GM18909 (cell line): ENCODE measurements at regions not wholly inside any gene's neighbourhood (a gene's known extent, or its start where the extent isn't known, plus 50 kb on each side); places are given as distances from the start of the nearest gene placed in this dataset.

Source experiments
- ATAC-seq: cut with Tn5 transposase; IDR thresholded peaks from one replicate; pipeline ENCODE4 v1.9.1; 2021; ENCODE audit warnings: mild to moderate bottlenecking; ENCODE audit not compliant: unreplicated experiment, poor library complexity

DNA sequence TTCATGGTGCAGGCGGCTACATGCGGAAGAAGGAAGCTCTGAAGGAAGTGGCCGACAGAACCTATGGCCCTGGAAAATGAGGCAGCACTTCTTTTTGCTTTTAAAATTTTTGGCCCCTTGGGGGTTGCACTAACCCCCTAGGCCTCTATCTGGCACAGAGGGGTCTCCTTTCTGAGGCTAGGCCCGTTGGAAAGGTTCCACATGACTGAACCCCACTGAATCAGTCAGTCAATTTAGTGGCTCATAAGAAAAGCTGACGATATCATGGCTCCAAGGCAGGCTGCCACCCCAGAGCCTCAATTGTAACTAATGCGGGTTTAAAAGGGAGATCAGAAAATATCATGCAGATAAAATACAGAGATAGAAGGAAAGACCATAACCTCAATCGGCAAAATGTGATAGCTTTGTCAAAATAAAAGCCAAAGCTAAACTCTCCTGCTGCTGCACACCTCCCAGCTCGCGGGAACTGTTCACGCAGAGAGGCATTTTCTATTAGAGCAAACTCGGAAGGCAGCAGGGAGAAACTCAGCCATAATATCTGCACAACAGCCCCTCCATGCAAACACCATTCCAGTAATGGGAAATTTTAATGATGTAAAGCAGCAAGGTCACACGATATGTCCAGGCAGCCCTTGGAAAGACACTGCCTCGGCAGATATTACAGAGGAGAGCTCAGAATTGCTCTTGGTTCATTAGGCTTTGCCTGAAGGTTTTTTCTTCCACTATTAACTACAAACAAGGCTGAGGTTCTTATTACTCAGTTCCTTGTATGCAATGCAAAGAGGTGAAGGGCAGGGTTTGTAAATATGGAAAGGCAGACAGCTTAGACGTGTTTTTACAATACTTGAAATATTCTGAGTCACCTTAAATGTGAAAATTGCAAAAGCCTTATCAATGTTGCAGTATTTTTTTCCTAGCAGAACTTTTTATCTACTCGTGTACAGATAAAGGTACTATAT is 200.4 kb upstream of the PMFBP1 start:
- ATAC-seq, result no peak

DNA sequence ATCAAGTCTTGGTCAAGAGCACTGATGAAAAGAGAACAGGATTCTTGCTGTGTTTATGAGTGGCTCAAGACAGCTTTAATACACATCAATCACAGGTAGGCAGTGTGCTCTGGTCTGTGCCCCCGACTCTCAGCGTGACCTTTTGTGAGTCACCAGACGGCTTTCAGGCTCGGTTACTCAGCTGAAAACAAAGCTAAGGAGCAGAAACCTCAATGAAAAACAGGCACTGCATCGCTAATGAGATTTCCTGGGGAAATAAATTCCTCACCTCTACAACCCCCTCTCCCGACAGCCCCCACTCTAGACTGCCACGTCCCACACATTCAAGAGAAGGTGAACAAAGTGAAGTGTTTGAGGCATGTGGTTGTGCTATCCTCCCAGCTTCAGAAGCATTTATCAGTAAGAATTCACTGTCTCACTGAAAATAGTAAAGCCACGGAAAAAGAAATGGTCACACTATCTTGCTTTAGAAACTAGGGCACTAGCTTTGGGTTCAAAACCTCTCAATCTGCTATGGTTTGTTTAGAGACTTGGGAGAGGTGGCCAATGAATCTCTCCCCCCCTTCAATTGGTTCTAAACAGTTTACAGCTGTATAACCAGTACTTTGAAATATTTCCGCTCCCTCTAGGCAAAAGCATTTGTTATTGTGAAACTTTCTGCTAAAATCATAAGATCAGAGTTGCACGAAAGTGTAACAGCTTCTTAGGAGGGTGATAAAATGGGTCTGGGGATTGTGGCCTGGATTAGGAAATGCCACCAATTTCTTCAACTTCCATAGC is 199.5 kb upstream of the PMFBP1 start:
- ATAC-seq, result no peak

DNA sequence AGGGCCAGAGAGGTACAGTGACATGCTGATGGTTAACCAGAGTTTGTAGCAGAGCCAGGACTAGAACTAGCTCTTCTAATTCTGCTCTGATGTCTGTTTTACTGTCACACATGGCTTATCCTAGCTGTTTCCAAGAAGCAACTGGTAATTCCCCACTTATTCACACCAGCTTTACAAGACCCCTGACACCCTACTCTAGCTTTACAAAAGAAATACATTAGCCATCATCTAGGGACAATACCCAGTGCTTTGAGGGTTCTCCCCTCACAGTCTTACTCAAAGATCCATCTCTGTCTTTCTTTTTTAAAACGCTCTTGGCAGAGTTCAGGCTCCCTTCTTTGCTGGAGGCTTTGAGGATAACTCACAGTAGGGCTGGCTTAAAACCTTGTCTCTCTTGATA is 197.3 kb upstream of the PMFBP1 start:
- no peak for ATAC-seq

DNA sequence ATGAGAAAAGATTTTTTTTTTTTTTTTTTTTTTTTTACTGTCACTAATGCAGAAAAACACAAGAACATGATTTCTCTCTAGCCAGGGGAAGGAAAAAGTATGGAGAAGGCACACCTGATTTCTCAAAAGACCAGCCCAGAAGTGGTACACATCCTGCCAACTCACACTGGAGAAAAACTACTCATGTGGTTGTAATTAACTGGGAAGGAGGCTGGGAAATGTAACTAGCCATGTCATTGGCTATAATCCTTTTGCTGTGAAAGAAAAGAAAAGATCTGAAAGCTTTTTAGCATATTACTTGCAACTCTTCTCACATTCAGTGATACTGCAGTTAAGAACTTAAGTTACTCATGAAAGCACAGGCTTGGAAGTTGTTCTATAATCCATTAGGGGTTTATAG is 195.9 kb upstream of the PMFBP1 start:
- no peak for ATAC-seq

DNA sequence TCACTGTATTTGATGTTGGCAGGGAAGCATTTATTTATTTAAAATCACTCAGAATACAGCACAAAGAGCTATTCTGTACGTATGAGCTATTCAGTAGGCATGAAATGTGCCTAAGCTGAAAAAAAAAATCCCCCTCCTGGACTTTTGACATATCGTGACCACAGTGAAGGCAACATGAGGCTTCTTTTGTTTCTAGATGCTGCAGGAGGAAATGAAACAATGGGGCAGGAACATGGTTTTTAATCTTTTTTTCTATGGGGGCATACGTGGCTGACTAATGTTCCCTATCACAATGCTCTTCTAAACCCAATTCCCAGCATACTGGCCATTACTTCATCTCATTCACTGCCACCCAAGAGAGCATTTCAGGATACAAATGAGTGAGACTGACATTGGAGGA is 191.0 kb upstream of the PMFBP1 start:
- no peak for ATAC-seq

DNA sequence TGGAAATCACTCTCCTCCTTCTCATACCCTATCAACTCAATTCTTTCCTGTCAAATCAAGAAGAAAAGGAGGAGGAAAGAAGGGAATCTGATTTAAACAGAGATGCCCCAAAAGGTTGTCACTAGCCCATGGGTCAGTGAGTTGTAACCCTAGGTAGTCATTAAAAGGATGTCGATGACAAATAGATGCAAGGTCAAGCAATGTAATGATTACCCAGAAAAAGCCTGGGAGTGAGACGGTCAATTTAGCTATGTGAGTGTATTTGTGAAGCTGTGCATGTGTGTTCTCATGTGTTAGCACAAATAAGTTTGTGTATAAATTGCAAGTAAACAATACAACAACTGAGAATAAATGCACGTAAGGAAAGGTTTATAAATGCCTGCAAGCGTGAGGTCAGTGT is 190.5 kb upstream of the PMFBP1 start:
- ATAC-seq, result no peak

DNA sequence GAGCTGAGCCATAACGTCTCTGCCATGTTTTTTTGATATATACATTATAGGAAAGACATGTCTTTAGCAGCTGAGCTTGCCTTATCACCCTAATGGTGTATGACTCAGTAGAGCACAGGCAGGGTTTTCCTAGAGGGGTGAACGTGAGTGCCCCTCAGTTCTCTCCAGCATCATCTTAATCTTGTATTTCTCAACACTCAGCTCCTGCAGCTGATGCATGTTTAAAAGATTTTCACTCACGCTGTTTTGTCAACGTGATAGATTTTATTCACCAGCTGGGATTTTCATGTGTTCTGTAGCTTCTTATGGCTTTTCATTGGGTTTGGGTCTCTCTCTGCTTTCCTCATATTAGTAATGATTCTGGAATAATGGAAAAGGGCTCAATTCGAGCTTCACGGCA is 186.0 kb upstream of the PMFBP1 start:
- ATAC-seq, result no peak

DNA sequence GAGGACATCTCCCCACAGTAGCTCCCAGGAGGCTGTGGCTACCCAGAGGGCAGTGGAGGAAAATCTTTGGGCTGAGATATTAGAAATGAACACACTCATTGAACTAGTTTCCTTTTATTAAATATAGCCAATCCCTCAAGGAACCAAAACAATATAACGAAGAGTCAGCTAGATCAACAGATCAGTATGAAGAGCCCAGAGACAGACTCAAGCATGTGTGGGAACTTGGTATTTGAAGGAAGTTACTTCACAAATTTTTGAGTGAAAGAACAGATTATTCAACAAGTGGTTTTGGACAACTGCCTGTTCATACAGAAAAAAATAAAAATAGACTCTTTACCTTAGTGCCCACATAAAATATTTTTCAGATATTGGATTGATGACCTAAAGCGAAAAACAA is 183.6 kb upstream of the PMFBP1 start:
- ATAC-seq, result no peak

DNA sequence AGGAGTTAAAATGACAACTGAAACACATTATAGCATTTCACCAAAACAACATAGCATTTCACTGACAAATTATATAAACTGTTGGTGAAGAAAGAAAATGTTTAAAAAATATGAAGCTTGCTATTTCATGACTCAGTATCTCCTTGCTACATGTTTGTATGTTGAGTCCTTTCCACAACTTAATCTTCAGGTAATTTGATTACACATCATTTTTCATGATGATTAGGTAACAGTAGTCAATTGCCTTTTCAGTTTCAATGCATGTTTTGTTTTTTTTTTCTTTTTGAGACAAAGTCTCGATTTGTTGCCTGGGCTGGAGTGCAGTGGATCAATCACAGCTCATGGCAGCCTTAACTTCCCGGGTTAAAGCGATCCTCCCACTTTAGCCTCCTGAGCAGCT is 177.8 kb upstream of the PMFBP1 start:
- ATAC-seq, result no peak

DNA sequence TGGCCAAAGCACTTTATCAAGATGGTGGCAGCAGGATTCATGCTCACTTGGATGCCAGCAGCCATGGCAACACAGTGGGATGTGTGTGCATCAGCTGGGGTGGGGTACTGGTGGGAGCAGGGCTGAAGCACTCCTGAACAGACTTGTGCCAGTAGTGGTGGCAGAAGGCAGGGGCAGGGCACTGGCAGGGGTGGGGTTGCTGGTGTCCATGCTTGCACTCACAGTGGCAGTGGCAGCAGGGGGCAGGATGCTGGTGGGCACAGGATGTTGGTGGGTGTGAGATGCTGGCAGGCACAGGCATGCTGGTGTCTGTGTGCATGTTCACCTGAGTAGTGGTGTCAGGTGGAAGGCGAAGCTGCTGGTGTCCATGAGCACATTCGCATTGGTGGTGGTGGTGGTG is 161.0 kb upstream of the PMFBP1 start:
- ATAC-seq, result no peak

DNA sequence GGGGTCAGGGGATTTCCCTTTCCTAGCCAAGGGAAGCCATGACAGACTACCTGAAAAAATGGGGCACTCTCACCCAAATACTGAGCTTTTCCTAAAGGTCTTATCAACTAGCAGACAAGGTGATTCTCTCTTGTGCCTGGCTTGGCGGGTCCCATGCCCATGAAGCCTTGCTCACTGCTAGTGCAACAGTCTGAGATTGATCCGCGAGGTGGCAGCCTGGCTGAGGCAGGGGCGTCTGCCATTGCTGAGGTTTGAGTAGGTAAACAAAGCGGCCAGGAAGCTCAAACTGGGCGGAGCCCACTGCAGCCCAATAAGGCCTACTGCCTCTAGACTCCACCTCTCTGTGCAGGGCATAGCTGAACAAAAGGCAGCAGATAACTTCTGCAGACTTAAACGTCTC is 152.6 kb upstream of the PMFBP1 start:
- no peak for ATAC-seq

DNA sequence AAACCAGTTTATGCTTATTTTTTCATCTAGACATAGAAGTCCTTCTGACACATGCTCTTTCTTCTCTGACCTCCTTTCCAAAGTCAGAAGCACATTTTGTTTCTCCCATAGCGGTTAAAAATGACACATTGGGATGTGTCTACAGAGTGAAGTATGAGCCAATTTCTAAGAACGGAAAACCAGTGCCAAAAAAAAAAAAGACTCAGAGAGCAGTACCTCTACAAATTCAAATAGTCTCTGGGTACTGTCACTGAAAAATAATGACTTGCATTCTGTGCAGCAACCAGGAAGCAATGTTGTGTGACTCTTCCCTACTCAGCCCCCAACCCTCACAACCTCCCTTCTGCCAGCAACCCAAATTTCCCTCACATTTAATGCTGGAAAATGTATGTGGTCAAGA is 145.5 kb upstream of the PMFBP1 start:
- no peak for ATAC-seq

DNA sequence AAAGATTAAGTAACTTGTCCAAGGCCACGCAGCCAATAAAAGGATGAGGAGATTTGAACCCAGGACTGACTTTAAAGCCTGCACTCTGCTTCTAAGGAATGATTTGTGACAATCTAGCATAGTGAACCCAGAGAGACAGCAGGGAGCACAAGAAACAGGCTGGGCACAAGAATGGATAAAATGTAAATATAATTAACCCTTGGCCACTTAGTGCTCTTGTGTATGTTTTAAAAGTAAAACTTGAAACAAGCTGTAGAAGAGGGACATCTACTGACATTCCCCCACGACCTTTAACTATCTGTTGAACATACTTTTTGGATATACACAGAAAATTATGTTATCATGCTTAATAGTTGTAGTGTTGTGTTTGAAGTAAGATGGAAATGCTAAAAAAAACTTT is 141.9 kb upstream of the PMFBP1 start:
- ATAC-seq, result no peak

DNA sequence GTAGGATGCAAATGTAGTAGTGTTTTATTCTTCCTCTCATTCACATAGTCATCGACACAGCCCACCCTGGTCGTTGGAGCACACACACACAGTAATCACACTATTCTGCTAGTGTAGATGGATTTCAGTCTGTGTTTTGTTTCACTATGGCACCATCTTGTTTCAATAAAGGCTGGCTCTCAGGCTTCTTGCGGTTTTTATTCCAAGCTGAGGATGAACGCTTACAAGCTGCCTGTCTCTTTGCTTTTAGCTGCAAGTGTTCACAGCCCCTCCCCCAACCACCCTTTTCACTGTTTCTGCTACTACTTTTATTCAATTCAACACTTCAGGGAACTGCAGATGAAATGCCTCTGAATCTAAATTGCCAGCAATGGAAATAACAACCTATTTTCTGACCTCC is 140.9 kb upstream of the PMFBP1 start:
- ATAC-seq, result no peak

DNA sequence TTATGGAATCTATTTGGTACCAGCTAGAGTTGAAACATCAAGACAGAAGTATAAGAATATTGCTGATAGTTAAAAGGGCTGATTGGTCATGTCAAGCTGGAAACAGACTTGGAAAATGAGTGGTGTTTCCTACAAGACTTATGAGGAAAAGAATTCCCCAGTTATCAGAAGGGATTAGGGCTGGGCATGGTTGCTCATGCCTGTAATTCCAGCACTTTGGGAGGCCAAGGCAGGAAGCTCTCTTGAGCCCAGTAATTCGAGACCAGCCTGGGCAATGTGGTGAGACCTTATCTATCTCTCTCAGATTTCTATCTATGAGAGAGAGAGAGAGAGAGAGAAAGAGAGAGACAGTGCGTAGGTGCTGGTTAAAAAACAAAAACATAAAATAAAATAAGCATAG is 139.5 kb upstream of the PMFBP1 start:
- ATAC-seq, result no peak

DNA sequence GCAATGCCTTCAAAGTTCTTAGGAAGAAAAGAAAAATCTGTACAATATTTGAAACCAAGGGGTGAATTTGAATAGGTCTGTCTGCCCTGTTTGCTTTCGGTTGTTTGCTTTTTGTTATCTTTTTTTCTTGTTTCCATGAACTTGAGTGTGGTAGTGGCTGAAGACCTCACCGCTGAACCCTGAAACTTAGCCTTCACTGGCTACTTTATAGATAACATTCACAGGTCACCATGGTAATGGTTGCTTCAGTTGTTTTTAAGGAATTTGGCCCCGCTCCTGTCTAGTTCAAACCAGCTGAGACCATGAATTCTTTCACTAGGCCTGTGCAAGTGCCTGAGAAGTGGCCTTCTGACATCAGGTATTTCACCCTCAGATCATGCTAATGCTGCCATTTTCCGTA is 137.0 kb upstream of the PMFBP1 start:
- ATAC-seq, result no peak

DNA sequence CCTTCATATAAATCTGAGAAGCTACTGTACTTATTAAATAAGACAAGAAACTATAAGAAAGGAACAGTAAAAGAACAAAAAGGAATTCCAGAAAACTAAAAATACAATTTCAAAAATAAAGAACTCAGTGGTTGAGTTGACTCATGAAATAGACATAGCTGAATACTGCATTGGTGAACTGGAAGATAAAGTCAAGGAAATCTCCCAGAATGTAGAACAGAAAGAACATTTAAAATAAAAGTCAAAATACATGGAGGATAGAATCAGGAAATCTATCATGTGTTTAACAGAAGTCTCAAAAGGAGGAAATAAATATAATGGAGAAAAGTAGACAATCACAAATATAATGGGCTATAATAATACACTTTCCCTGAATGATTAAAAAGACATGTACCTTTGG is 136.4 kb upstream of the PMFBP1 start:
- no peak for ATAC-seq

DNA sequence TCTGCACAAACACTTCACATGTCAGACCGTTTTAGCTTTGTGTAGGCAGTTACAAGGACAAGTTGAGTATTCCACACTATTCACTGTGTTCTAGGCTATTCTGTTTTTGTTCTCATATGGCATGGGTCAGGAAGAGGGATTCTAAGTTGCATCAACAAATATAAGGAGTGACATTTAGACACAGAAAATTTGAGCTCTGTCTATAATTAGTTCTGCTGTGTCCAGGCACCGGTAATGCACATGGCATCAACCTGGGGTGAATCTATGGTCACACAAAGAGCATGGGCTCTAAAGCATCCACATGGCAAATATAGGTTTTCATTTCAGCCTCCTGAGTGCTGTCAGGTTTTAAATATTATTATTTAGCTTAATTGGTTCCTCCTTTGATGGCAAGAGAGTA is 130.4 kb upstream of the PMFBP1 start:
- no peak for ATAC-seq

DNA sequence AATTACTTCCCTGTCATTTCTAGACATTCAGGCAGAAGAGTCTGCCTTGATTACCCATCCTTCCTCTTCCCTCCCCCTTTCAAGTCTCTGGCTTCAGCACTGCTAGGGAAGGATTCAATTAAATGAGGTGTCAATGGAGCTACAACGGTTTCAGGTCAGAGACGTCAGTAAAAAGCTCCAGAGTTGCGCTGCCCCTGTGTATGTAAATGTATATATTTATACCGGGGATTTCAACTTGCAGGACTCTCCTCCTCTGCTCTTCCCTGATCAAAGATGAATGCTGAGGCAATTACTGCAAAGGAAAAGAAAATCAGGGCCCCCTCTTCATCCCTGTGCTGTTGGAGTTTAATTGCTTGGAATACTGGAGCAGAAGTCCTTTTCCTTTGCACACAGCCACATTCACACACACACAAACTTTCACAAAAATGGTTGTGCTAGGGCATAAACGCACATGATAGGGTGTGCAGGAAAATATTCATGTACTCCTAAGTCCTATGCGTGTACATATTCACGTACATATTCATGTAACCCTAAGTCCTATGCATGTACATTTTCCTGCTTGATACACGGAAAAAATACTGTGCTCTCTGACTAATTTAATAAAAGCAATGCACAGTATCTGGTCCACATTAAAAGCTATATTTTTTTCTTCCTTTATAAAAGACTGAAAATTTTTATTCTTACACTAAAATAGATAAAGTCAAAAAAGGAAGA is 129.7 kb upstream of the PMFBP1 start:
- no peak for ATAC-seq

DNA sequence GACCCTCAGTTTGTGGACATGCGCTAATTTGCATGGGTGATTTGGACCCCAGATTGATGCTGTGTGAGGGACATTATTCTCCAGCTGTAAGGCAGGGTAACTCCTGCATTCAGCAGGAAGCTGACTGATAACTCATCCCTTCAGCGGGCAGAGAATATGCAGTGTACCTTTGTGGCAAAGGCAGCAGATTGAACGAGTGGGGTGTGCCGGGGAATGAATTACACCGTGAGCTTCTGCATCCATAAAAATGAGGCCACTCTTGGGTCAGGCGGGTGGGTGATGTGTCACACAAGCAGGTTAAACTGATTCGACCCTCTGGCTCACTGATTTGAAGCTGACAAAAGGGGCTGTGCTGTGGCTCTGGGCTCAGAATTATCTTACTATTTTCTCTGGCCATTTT is 128.9 kb upstream of the PMFBP1 start:
- no peak for ATAC-seq

DNA sequence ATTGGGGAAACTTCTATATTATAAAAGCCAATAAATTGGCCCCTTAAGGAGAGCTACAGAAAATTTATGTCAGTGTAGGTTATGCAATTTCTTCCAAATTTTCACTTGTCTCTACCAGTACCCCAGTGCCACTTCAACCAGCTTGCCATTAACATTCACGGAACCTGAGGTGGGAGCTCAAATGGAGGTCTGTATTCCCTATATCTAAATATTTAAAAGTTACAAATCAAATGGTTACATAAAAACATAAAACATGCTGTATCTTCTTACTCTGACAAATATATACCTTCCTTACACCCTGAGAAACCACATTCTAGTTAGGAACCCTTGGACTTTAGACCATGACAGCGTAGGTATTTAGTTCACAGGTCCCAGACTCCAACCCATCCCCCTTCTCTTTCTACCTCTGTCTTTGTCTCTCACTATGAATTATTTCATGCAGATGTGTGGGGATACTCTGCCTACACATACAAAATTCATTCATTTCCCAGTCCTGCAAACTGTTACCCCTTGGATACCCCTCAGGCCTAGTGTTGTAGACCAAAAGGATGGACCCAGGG is 127.8 kb upstream of the PMFBP1 start:
- ATAC-seq, result no peak
